SU-DHL-6 (cell line): ENCODE measurements at regions not wholly inside any gene's neighbourhood (a gene's known extent, or its start where the extent isn't known, plus 50 kb on each side); places are given as distances from the start of the nearest gene placed in this dataset.

Experiments used
- EZH2phosphoT487 ChIP-seq: fragments of 200-600 bp; sonication (generic), shearing (Covaris generic); conservative IDR thresholded peaks from 2 replicates; pipeline ENCODE4 v1.6.1; 2018; ENCODE audit warnings: mild to moderate bottlenecking, antibody characterized with exemption, low read length, moderate library complexity, mixed read lengths
- TF ChIP-seq, protein P1 (sequence below): fragments of 200-600 bp; sonication (generic); IDR thresholded peaks from one replicate; pipeline ENCODE4 v1.5.1; 2017; ENCODE audit warnings: antibody characterized with exemption, mild to moderate bottlenecking, low read length, moderate library complexity; ENCODE audit not compliant: insufficient read depth, poor library complexity, severe bottlenecking

DNA sequence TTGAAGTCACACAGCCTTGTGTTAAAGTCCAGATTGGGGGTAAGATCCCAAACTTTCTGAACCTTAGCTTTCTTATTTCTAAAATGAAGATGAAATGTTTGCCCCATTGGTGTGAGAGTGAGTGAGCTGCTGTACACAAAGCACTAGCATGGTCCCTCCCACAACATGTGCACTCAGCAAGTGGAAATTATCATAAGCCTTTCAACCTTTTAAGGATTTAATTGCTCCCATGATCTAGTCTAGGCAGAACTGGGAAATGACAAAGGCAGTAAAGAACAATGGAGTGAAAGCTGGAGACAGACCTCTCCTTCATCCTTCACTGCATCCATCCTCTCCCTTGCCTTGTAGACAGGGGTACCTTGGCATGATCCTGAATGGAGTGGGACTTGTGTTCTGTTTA lies 76.0 kb upstream of the GPR12 start:
- TF ChIP-seq, protein P1, sequence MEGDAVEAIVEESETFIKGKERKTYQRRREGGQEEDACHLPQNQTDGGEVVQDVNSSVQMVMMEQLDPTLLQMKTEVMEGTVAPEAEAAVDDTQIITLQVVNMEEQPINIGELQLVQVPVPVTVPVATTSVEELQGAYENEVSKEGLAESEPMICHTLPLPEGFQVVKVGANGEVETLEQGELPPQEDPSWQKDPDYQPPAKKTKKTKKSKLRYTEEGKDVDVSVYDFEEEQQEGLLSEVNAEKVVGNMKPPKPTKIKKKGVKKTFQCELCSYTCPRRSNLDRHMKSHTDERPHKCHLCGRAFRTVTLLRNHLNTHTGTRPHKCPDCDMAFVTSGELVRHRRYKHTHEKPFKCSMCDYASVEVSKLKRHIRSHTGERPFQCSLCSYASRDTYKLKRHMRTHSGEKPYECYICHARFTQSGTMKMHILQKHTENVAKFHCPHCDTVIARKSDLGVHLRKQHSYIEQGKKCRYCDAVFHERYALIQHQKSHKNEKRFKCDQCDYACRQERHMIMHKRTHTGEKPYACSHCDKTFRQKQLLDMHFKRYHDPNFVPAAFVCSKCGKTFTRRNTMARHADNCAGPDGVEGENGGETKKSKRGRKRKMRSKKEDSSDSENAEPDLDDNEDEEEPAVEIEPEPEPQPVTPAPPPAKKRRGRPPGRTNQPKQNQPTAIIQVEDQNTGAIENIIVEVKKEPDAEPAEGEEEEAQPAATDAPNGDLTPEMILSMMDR: no peak
- no peak for TF ChIP-seq EZH2phosphoT487
